H9 (cell line): ENCODE measurements at regions not wholly inside any gene's neighbourhood (a gene's known extent, or its start where the extent isn't known, plus 50 kb on each side); places are given as distances from the start of the nearest gene placed in this dataset.

Source experiments
- DNase-seq: peaks from one replicate; pipeline ENCODE4 v3.0.0-alpha.2; 2017
- H2AFZ ChIP-seq: one replicate; pipeline ENCODE4 v1.6.1; 2013; ENCODE audit warnings: mild to moderate bottlenecking, low read length, control low read depth, moderate library complexity
- H2AK5ac ChIP-seq: 2 replicates; pipeline ENCODE4 v1.6.1; 2013; ENCODE audit warnings: low read length, control low read depth, mixed read lengths; ENCODE audit not compliant: insufficient read length
- H2BK120ac ChIP-seq: one replicate; pipeline ENCODE4 v1.6.1; 2013; ENCODE audit warnings: low read depth, mild to moderate bottlenecking, low read length, control low read depth, inconsistent platforms; ENCODE audit not compliant: poor library complexity, severe bottlenecking
- H2BK12ac ChIP-seq: 2 replicates; pipeline ENCODE4 v1.6.1; 2013; ENCODE audit warnings: low read length, control low read depth, mixed read lengths, low read depth; ENCODE audit not compliant: insufficient read length
- H2BK15ac ChIP-seq: 2 replicates; pipeline ENCODE4 v1.6.1; 2013; ENCODE audit warnings: low read depth, low read length, control low read depth
- H2BK20ac ChIP-seq: one replicate; pipeline ENCODE4 v1.6.1; 2013; ENCODE audit warnings: low read depth, mild to moderate bottlenecking, low read length, control low read depth, inconsistent platforms; ENCODE audit not compliant: poor library complexity, severe bottlenecking
- H2BK5ac ChIP-seq: 2 replicates; pipeline ENCODE4 v1.6.1; 2013; ENCODE audit warnings: low read length, control low read depth, mixed read lengths; ENCODE audit not compliant: insufficient read length
- H3K14ac ChIP-seq: 2 replicates; pipeline ENCODE4 v1.6.1; 2013; ENCODE audit warnings: low read length, control low read depth; ENCODE audit not compliant: insufficient read depth
- H3K18ac ChIP-seq: 2 replicates; pipeline ENCODE4 v1.6.1; 2013; ENCODE audit warnings: low read depth, mild to moderate bottlenecking, mixed read lengths, low read length, control low read depth; ENCODE audit not compliant: insufficient read length
- H3K23ac ChIP-seq: 2 replicates; pipeline ENCODE4 v1.6.1; 2013; ENCODE audit warnings: low read length, control low read depth, mixed read lengths, low read depth; ENCODE audit not compliant: insufficient read length
- H3K23me2 ChIP-seq: 2 replicates; pipeline ENCODE4 v1.6.1; 2013; ENCODE audit warnings: low read depth, mild to moderate bottlenecking, mixed read lengths, low read length, control low read depth; ENCODE audit not compliant: insufficient read length, poor library complexity, severe bottlenecking
- H3K27ac ChIP-seq: 2 replicates; pipeline ENCODE4 v1.5.1; 2013; ENCODE audit warnings: low read length, control low read depth, mixed read lengths, low read depth; ENCODE audit not compliant: insufficient read length
- H3K27me3 ChIP-seq: 2 replicates; pipeline ENCODE4 v1.6.1; 2013; ENCODE audit warnings: low read length, control low read depth, inconsistent platforms; ENCODE audit not compliant: insufficient read depth
- H3K4ac ChIP-seq: 2 replicates; pipeline ENCODE4 v1.6.1; 2013; ENCODE audit warnings: low read depth, mild to moderate bottlenecking, control low read depth, inconsistent platforms, low read length, moderate library complexity
- H3K4me1 ChIP-seq: 2 replicates; pipeline ENCODE4 v1.6.1; 2013; ENCODE audit warnings: low read length, control low read depth, inconsistent platforms; ENCODE audit not compliant: insufficient read depth
- H3K4me2 ChIP-seq: 2 replicates; pipeline ENCODE4 v1.6.1; 2013; ENCODE audit warnings: low read length, control low read depth, mixed read lengths; ENCODE audit not compliant: insufficient read length, insufficient read depth
- H3K56ac ChIP-seq: 2 replicates; pipeline ENCODE4 v1.6.1; 2013; ENCODE audit warnings: low read depth, mild to moderate bottlenecking, mixed read lengths, low read length, control low read depth; ENCODE audit not compliant: insufficient read length
- H3K79me1 ChIP-seq: 2 replicates; pipeline ENCODE4 v1.6.1; 2013; ENCODE audit warnings: low read depth, mild to moderate bottlenecking, moderate library complexity, low read length, control low read depth, inconsistent platforms; ENCODE audit not compliant: insufficient read depth, poor library complexity, severe bottlenecking
- H3K79me2 ChIP-seq: 2 replicates; pipeline ENCODE4 v1.6.1; 2013; ENCODE audit warnings: low read length, control low read depth, inconsistent platforms; ENCODE audit not compliant: insufficient read depth
- H3K9ac ChIP-seq: 2 replicates; pipeline ENCODE4 v1.6.1; 2013; ENCODE audit warnings: low read length, control low read depth, mixed read lengths; ENCODE audit not compliant: insufficient read length; ENCODE audit errors: extremely low read depth
- H3K9me3 ChIP-seq: one replicate; pipeline ENCODE4 v1.6.1; 2013; ENCODE audit warnings: low read depth, low read length, inconsistent platforms; ENCODE audit not compliant: control insufficient read depth
- H3T11ph ChIP-seq: one replicate; pipeline ENCODE4 v1.6.1; 2013; ENCODE audit warnings: mild to moderate bottlenecking, low read length, control low read depth, inconsistent platforms
- H4K20me1 ChIP-seq: one replicate; pipeline ENCODE4 v1.6.1; 2013; ENCODE audit not compliant: control insufficient read depth, insufficient read length, insufficient read depth
- H4K5ac ChIP-seq: 2 replicates; pipeline ENCODE4 v1.6.1; 2013; ENCODE audit warnings: low read depth, mild to moderate bottlenecking, mixed read lengths, low read length, control low read depth; ENCODE audit not compliant: insufficient read length
- H4K8ac ChIP-seq: replicated peaks from 2 replicates; pipeline ENCODE4 v1.6.1; 2013; ENCODE audit warnings: low read length, control low read depth, mixed read lengths, low read depth; ENCODE audit not compliant: insufficient read length
- H4K91ac ChIP-seq: 2 replicates; pipeline ENCODE4 v1.6.1; 2013; ENCODE audit warnings: low read depth, mild to moderate bottlenecking, moderate library complexity, mixed read lengths, low read length, control low read depth; ENCODE audit not compliant: insufficient read length
- H3K27ac Mint-ChIP-seq, 3 experiments: 2 replicates in 2 of 3; 3 replicates in 1 of 3; pipeline ENCODE4 v1.8.0; 2020 to 2021; ENCODE audit warnings: mixed read lengths in 3 of 3, mild to moderate bottlenecking in 1 of 3, moderate library complexity in 1 of 3
- H3K27me3 Mint-ChIP-seq: 2 replicates; pipeline ENCODE4 v1.8.0; 2021; ENCODE audit warnings: low read depth, mild to moderate bottlenecking, moderate library complexity, mixed read lengths
- H3K36me3 Mint-ChIP-seq, 3 experiments: 2 replicates in 2 of 3; 3 replicates in 1 of 3; pipeline ENCODE4 v1.8.0; 2020 to 2021; ENCODE audit warnings: low read depth in 3 of 3, mixed read lengths in 3 of 3; ENCODE audit not compliant: insufficient read depth in 1 of 3
- H3K4me1 Mint-ChIP-seq, 2 experiments: 2 replicates each; pipeline ENCODE4 v1.8.0; 2020; ENCODE audit warnings: mixed read lengths in 2 of 2
- H3K4me3 Mint-ChIP-seq, 2 experiments: 2 replicates in 1 of 2; 3 replicates in 1 of 2; pipeline ENCODE4 v1.8.0; 2020 to 2021; ENCODE audit warnings: mild to moderate bottlenecking in 2 of 2, mixed read lengths in 2 of 2, moderate library complexity in 1 of 2
- H3K9me3 Mint-ChIP-seq, 2 experiments: 2 replicates in 1 of 2; 3 replicates in 1 of 2; pipeline ENCODE4 v1.8.0; 2020; ENCODE audit warnings: mild to moderate bottlenecking in 2 of 2, mixed read lengths in 2 of 2, moderate library complexity in 1 of 2
- WGBS: extraction: QIAGEN DNeasy Blood & Tissue Kit; methylation state at CpG from one replicate; pipeline ENCODE4 v1.1.7; 2013; ENCODE audit warnings: missing lambda C conversion rate, low lambda C conversion rate, mixed read lengths; ENCODE audit not compliant: insufficient read length; ENCODE audit errors: extremely low coverage; 5-methylcytosine and 5-hydroxymethylcytosine counted together
- TF ChIP-seq, protein P1 (sequence below): fragments of 200-600 bp; sonication (generic); conservative IDR thresholded peaks from 3 replicates; pipeline ENCODE4 v1.8.0; 2021; ENCODE audit warnings: antibody characterized with exemption, mild to moderate bottlenecking

DNA sequence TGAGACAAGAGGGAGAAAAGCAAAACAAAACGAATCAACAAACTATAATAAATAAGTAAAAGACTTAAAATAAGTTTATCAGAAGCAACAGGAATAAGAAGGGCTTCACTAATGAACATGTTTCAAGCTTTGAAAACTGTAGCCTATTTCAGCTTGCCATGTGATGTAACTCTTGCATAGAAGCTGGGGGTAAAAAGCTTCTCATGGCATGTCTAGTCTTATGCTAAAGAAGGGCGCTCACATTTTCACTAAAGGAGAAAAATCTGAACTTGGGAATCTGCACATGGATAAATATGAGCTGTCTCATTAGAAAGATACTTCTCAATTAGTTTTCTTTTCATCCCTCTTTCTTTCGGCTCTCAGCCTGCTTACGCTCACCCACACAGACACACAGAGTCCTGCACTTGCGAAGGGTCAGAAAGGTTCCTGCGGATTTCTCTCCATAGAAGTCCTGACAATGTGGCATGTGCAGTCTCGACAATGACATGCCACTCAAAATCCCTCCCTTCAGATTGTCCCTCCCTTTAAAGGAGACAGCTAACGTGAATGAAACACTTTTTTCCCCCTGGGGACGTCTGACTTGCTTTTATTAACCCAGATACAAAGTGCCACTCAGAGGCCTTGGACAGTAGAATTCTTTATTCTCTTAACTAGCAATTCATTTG lies 568.9 kb upstream of the NR2F2 start:
- no peaks in the 10 kb centered on the region for H3K9me3 Mint-ChIP-seq
- Histone ChIP-seq H3K23ac (no peak overlapping the region), H3K23me2 (no peaks in the 10 kb centered on the region), H4K20me1 (no peaks in the 10 kb centered on the region), H3K27ac (no peak overlapping the region), H4K91ac (no peak overlapping the region), H2BK20ac (no peak overlapping the region), H3K18ac (no peak overlapping the region), H3K79me2 (no peaks in the 10 kb centered on the region), H2BK12ac (no peak overlapping the region), H3K14ac (no peak overlapping the region), H3K27me3 (no peaks in the 10 kb centered on the region), H2AFZ (no peak overlapping the region), H3K9ac (no peak overlapping the region), H2BK5ac (no peak overlapping the region), H3K56ac (no peak overlapping the region), H2BK120ac (no peak overlapping the region), H3K9me3 (no peaks in the 10 kb centered on the region), H3K4me2 (no peak overlapping the region), H3K79me1 (no peaks in the 10 kb centered on the region), H3K4ac (no peak overlapping the region), H3T11ph (no peak overlapping the region), H4K8ac (no peak overlapping the region), H2BK15ac (no peak overlapping the region), H3K4me1 (no peaks in the 10 kb centered on the region), H4K5ac (no peak overlapping the region), H2AK5ac (no peak overlapping the region)
- no peaks in the 10 kb centered on the region for H3K36me3 Mint-ChIP-seq
- TF ChIP-seq, protein P1, sequence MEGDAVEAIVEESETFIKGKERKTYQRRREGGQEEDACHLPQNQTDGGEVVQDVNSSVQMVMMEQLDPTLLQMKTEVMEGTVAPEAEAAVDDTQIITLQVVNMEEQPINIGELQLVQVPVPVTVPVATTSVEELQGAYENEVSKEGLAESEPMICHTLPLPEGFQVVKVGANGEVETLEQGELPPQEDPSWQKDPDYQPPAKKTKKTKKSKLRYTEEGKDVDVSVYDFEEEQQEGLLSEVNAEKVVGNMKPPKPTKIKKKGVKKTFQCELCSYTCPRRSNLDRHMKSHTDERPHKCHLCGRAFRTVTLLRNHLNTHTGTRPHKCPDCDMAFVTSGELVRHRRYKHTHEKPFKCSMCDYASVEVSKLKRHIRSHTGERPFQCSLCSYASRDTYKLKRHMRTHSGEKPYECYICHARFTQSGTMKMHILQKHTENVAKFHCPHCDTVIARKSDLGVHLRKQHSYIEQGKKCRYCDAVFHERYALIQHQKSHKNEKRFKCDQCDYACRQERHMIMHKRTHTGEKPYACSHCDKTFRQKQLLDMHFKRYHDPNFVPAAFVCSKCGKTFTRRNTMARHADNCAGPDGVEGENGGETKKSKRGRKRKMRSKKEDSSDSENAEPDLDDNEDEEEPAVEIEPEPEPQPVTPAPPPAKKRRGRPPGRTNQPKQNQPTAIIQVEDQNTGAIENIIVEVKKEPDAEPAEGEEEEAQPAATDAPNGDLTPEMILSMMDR = no peak
- H3K27me3 Mint-ChIP-seq = peaks cover 7% of the 10 kb centered on the region
- peaks cover 0 to 8% of the 10 kb centered on the region in 2 experiments; a peak in 2 of 4 replicates for H3K4me1 Mint-ChIP-seq
- no peak overlapping the region for H3K4me3 Mint-ChIP-seq
- no CpG with 5 or more reads among the region's 9 CpGs for WGBS
- no peak for DNase-seq
- H3K27ac Mint-ChIP-seq = no peak overlapping the region
